ENCODE measurements at regions not wholly inside any gene's neighbourhood (a gene's known extent, or its start where the extent isn't known, plus 50 kb on each side); places are given as distances from the start of the nearest gene placed in this dataset.
"Not testable (repeated sequence)": the region's sequence is repeated elsewhere in the genome, so short reads cannot be mapped to it uniquely, and the experiment has no call there.

GRCh38 chr6:142644866-142645265 is 300.1 kb downstream of the HIVEP2 start:
- Mint-ChIP-seq H3K27ac (no peak overlapping the region), H3K4me1 (no peaks in the 10 kb centered on the region), H3K4me3 (no peak overlapping the region), H3K9me3 (no peaks in the 10 kb centered on the region), H3K36me3 (no peaks in the 10 kb centered on the region), H3K27me3 (no peaks in the 10 kb centered on the region)

GRCh38 chr6:142645663-142646062 is 299.3 kb downstream of the HIVEP2 start:
- Mint-ChIP-seq H3K36me3 (no peaks in the 10 kb centered on the region), H3K4me3 (no peak overlapping the region), H3K4me1 (no peaks in the 10 kb centered on the region), H3K27ac (no peak overlapping the region), H3K9me3 (no peaks in the 10 kb centered on the region), H3K27me3 (no peaks in the 10 kb centered on the region)

GRCh38 chr6:142647449-142648035 is 297.4 kb downstream of the HIVEP2 start:
- Mint-ChIP-seq H3K36me3 (no peaks in the 10 kb centered on the region), H3K4me1 (no peaks in the 10 kb centered on the region), H3K4me3 (no peak overlapping the region), H3K9me3 (no peaks in the 10 kb centered on the region), H3K27me3 (no peaks in the 10 kb centered on the region), H3K27ac (no peak overlapping the region)

GRCh38 chr6:142648036-142648451 is 296.9 kb downstream of the HIVEP2 start:
- Mint-ChIP-seq H3K4me3 (no peak overlapping the region), H3K27ac (no peak overlapping the region), H3K27me3 (no peaks in the 10 kb centered on the region), H3K36me3 (no peaks in the 10 kb centered on the region), H3K4me1 (no peaks in the 10 kb centered on the region), H3K9me3 (no peaks in the 10 kb centered on the region)

GRCh38 chr6:142648526-142648925 is 296.4 kb downstream of the HIVEP2 start:
- Mint-ChIP-seq H3K4me1 (no peaks in the 10 kb centered on the region), H3K36me3 (no peaks in the 10 kb centered on the region), H3K27ac (no peak overlapping the region), H3K9me3 (no peaks in the 10 kb centered on the region), H3K4me3 (no peak overlapping the region), H3K27me3 (no peaks in the 10 kb centered on the region)

- H3K36me3 Mint-ChIP-seq, H3K9me3 Mint-ChIP-seq, H3K27ac Mint-ChIP-seq, H3K27me3 Mint-ChIP-seq, H3K4me3 Mint-ChIP-seq, H3K4me1 Mint-ChIP-seq: not testable (repeated sequence)
Measured at GRCh38 chr6:142649438-142650234, 295.3 kb downstream of the HIVEP2 start.

- no peak overlapping the region for H3K27ac Mint-ChIP-seq
- no peaks in the 10 kb centered on the region for H3K27me3 Mint-ChIP-seq
- no peaks in the 10 kb centered on the region for H3K4me1 Mint-ChIP-seq
- H3K9me3 Mint-ChIP-seq: no peaks in the 10 kb centered on the region
- H3K36me3 Mint-ChIP-seq: no peaks in the 10 kb centered on the region
- H3K4me3 Mint-ChIP-seq: no peak overlapping the region
Measured at GRCh38 chr6:142651384-142651783, 293.6 kb downstream of the HIVEP2 start.

- H3K27ac Mint-ChIP-seq: no peak overlapping the region
- no peaks in the 10 kb centered on the region for H3K27me3 Mint-ChIP-seq
Measured at GRCh38 chr6:142653710-142654420, 291.1 kb downstream of the HIVEP2 start.

GRCh38 chr6:142659661-142660060 is 285.3 kb downstream of the HIVEP2 start:
- Mint-ChIP-seq H3K27ac (no peak overlapping the region), H3K4me1 (no peaks in the 10 kb centered on the region), H3K4me3 (no peak overlapping the region), H3K27me3 (peaks cover 1% of the 10 kb centered on the region), H3K9me3 (peaks cover 22% of the 10 kb centered on the region), H3K36me3 (peaks cover 13% of the 10 kb centered on the region)

More at GRCh38 chr6:142653710-142654420, 291.1 kb downstream of the HIVEP2 start:
- Mint-ChIP-seq H3K9me3 (no peaks in the 10 kb centered on the region), H3K4me1 (no peaks in the 10 kb centered on the region), H3K4me3 (no peak overlapping the region), H3K36me3 (no peaks in the 10 kb centered on the region)

GRCh38 chr6:142665393-142665792 is 279.6 kb downstream of the HIVEP2 start:
- peaks cover 1% of the 10 kb centered on the region for H3K27me3 Mint-ChIP-seq
- peaks cover 18% of the 10 kb centered on the region for H3K4me1 Mint-ChIP-seq
- H3K36me3 Mint-ChIP-seq: peaks cover 16% of the 10 kb centered on the region
- H3K9me3 Mint-ChIP-seq: peaks cover 22% of the 10 kb centered on the region
- no peak overlapping the region for H3K4me3 Mint-ChIP-seq
- H3K27ac Mint-ChIP-seq: no peak overlapping the region

GRCh38 chr6:142666599-142667185 is 278.3 kb downstream of the HIVEP2 start:
- peaks cover 1% of the 10 kb centered on the region for H3K27me3 Mint-ChIP-seq
- no peak overlapping the region for H3K4me3 Mint-ChIP-seq
- H3K4me1 Mint-ChIP-seq: peaks cover 18% of the 10 kb centered on the region
- peaks cover 26% of the 10 kb centered on the region for H3K9me3 Mint-ChIP-seq
- no peak overlapping the region for H3K27ac Mint-ChIP-seq
- H3K36me3 Mint-ChIP-seq: peaks cover 18% of the 10 kb centered on the region

GRCh38 chr6:142669471-142670351 is 275.3 kb downstream of the HIVEP2 start:
- Mint-ChIP-seq H3K4me3 (no peak overlapping the region), H3K9me3 (peaks cover 4% of the 10 kb centered on the region), H3K36me3 (peaks cover 6% of the 10 kb centered on the region), H3K4me1 (peaks cover 18% of the 10 kb centered on the region), H3K27ac (no peak overlapping the region), H3K27me3 (no peaks in the 10 kb centered on the region)

- H3K36me3 Mint-ChIP-seq: peaks cover 2% of the 10 kb centered on the region
- no peaks in the 10 kb centered on the region for H3K27me3 Mint-ChIP-seq
- no peak overlapping the region for H3K4me3 Mint-ChIP-seq
- peaks cover 12% of the 10 kb centered on the region for H3K4me1 Mint-ChIP-seq
- peaks cover 4% of the 10 kb centered on the region for H3K9me3 Mint-ChIP-seq
- H3K27ac Mint-ChIP-seq: no peak overlapping the region
Measured at GRCh38 chr6:142671791-142672190, 273.2 kb downstream of the HIVEP2 start.

GRCh38 chr6:142675517-142675916 is 269.5 kb downstream of the HIVEP2 start:
- peaks cover 2% of the 10 kb centered on the region for H3K36me3 Mint-ChIP-seq
- peaks cover 4% of the 10 kb centered on the region for H3K9me3 Mint-ChIP-seq
- no peak overlapping the region for H3K4me3 Mint-ChIP-seq
- H3K27ac Mint-ChIP-seq: no peak overlapping the region
- peaks cover 14% of the 10 kb centered on the region for H3K4me1 Mint-ChIP-seq
- no peaks in the 10 kb centered on the region for H3K27me3 Mint-ChIP-seq

GRCh38 chr6:142676027-142676443 is 268.9 kb downstream of the HIVEP2 start:
- Mint-ChIP-seq H3K4me1 (peaks cover 19% of the 10 kb centered on the region), H3K4me3 (no peak overlapping the region), H3K27ac (no peak overlapping the region), H3K9me3 (peaks cover 4% of the 10 kb centered on the region), H3K27me3 (no peaks in the 10 kb centered on the region), H3K36me3 (peaks cover 2% of the 10 kb centered on the region)

Measured in activated naive CD4-positive, alpha-beta T cell treated with anti-CD3 and anti-CD28 coated beads, Interleukin-2, amount 50 U/mL, for 24 hours (primary cell).